ENCODE measurements at regions not wholly inside any gene's neighbourhood (a gene's known extent, or its start where the extent isn't known, plus 50 kb on each side); places are given as distances from the start of the nearest gene placed in this dataset.

- ATAC-seq (no peak), DNase-seq (no peak)
- TF ChIP-seq EZH2phosphoT487 (IDR thresholded peaks at IDR 0.05; ENCODE audit: borderline replicate concordance, low read length) (no peak), CTCF (conservative IDR thresholded peaks at IDR 0.05; ENCODE audit: low read depth, low read length) (no peak), EZH2 (IDR thresholded peaks at IDR 0.05; ENCODE audit: low read length, unreplicated experiment) (no peak)
- ChIA-PET CTCF (no interaction called here), POLR2A (ENCODE audit: unreplicated experiment) (no interaction called here)
- no peaks in the 10 kb centered on the region for H4K20me1 ChIP-seq (ENCODE audit: low read length)
- no peak overlapping the region for H3K4me3 ChIP-seq (ENCODE audit: low read length)
- H3K9ac ChIP-seq (ENCODE audit: low read length) = no peak overlapping the region
- H3K27me3 ChIP-seq (ENCODE audit: low read length) = no peaks in the 10 kb centered on the region
- no peak overlapping the region for H3K4me2 ChIP-seq (ENCODE audit: low read length)
- H3F3A ChIP-seq (ENCODE audit: low read length, unreplicated experiment) = no peaks in the 10 kb centered on the region
- H3K36me3 ChIP-seq (ENCODE audit: low read depth, low read length) = no peaks in the 10 kb centered on the region
- intact Hi-C loops (cut with micrococcal nuclease) = no loop called here
- no peak overlapping the region for H2AFZ ChIP-seq (ENCODE audit: low read length)
- H3K79me2 ChIP-seq (ENCODE audit: low read length) = no peaks in the 10 kb centered on the region
- no peaks in the 10 kb centered on the region for H3K9me3 ChIP-seq (ENCODE audit: low read length)
- no peaks in the 10 kb centered on the region for H3K9me2 ChIP-seq (replicated peaks; ENCODE audit: low read length)
- no peaks in the 10 kb centered on the region for H3K4me1 ChIP-seq (ENCODE audit: insufficient read depth, low read length)
- no TSS peak for BruUV-seq (replicated peaks)
- no peak overlapping the region for H3K27ac ChIP-seq (ENCODE audit: low read length)
Measured at GRCh38 chr4:171524903-171525302, 288.3 kb upstream of the GALNTL6 start.

DNA sequence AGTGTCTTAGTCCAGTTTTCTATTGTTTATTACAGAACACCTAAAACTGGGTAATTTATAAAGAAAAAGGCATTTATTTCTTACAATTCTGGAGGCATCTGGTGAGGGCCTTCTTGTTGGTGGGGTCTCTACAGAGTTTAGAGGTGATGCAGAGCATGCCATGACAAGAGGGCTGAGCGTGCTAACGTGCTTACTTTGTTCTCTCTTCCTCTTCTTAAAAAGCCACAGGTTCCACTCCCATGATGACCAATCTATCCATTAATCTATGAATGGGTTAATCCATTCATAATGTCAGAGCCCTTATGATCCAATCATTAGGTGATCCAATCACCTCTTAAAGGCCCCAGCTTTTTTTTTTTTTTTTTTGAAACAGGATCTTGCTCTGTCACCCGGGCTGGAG is 291.5 kb upstream of the GALNTL6 start:
- H3K9ac ChIP-seq (ENCODE audit: low read length) = no peak overlapping the region
- POLR2A ChIA-PET (ENCODE audit: unreplicated experiment) = no interaction called here

DNA sequence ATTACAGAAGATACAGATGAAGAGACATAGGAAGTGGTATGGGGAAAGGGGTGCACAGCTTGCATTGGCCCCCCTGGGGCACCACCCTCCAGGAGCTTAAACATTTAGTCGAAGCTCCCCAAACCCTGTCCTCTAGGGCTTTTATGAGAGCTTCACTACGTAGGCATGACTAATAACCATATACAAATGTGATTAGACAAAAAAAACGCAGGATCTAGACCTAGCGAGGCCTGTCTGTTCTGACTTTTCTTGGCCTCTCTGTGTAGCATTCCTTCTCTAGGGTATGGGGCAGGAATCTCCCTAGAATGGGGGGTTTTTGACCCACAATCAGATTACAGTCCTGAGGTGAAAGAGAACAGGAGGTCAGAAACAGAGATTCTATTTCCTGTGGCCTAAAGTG is 293.7 kb upstream of the GALNTL6 start:
- CTCF ChIA-PET = no interaction called here
- no TSS peak for BruUV-seq (replicated peaks)
- TF ChIP-seq EZH2phosphoT487 (IDR thresholded peaks at IDR 0.05; ENCODE audit: borderline replicate concordance, low read length) = no peak
- no peak for TF ChIP-seq EZH2 (IDR thresholded peaks at IDR 0.05; ENCODE audit: low read length, unreplicated experiment)
- no peak for TF ChIP-seq CTCF (conservative IDR thresholded peaks at IDR 0.05; ENCODE audit: low read depth, low read length)

More for the DNA sequence above, 291.5 kb upstream of the GALNTL6 start:
- no peak overlapping the region for H3K4me3 ChIP-seq (ENCODE audit: low read length)
- H3K4me2 ChIP-seq (ENCODE audit: low read length) = no peak overlapping the region
- no peaks in the 10 kb centered on the region for H4K20me1 ChIP-seq (ENCODE audit: low read length)
- no TSS peak for BruUV-seq (replicated peaks)
- H3K9me3 ChIP-seq (ENCODE audit: low read length) = no peaks in the 10 kb centered on the region
- no peaks in the 10 kb centered on the region for H3K79me2 ChIP-seq (ENCODE audit: low read length)
- H3K4me1 ChIP-seq (ENCODE audit: insufficient read depth, low read length) = no peaks in the 10 kb centered on the region
- no peaks in the 10 kb centered on the region for H3K9me2 ChIP-seq (replicated peaks; ENCODE audit: low read length)
- TF ChIP-seq CTCF (conservative IDR thresholded peaks at IDR 0.05; ENCODE audit: low read depth, low read length) (no peak), EZH2 (IDR thresholded peaks at IDR 0.05; ENCODE audit: low read length, unreplicated experiment) (no peak), EZH2phosphoT487 (IDR thresholded peaks at IDR 0.05; ENCODE audit: borderline replicate concordance, low read length) (no peak)
- no peaks in the 10 kb centered on the region for H3K36me3 ChIP-seq (ENCODE audit: low read depth, low read length)
- no peak for ATAC-seq
- no peak overlapping the region for H3K27ac ChIP-seq (ENCODE audit: low read length)
- no peaks in the 10 kb centered on the region for H3K27me3 ChIP-seq (ENCODE audit: low read length)
- intact Hi-C loops (cut with micrococcal nuclease) = no loop called here
- CTCF ChIA-PET = no interaction called here
- DNase-seq = no peak
- H2AFZ ChIP-seq (ENCODE audit: low read length) = no peak overlapping the region
- H3F3A ChIP-seq (ENCODE audit: low read length, unreplicated experiment) = no peaks in the 10 kb centered on the region

More for the DNA sequence above, 293.7 kb upstream of the GALNTL6 start:
- Histone ChIP-seq H3K4me2 (ENCODE audit: low read length) (no peak overlapping the region), H3K36me3 (ENCODE audit: low read depth, low read length) (no peaks in the 10 kb centered on the region), H2AFZ (ENCODE audit: low read length) (no peak overlapping the region), H3K27ac (ENCODE audit: low read length) (no peak overlapping the region), H3F3A (ENCODE audit: low read length, unreplicated experiment) (no peaks in the 10 kb centered on the region), H3K4me1 (ENCODE audit: insufficient read depth, low read length) (no peaks in the 10 kb centered on the region), H3K79me2 (ENCODE audit: low read length) (no peaks in the 10 kb centered on the region), H3K9me2 (replicated peaks; ENCODE audit: low read length) (no peaks in the 10 kb centered on the region), H3K27me3 (ENCODE audit: low read length) (no peaks in the 10 kb centered on the region), H4K20me1 (ENCODE audit: low read length) (no peaks in the 10 kb centered on the region), H3K4me3 (ENCODE audit: low read length) (no peak overlapping the region), H3K9ac (ENCODE audit: low read length) (no peak overlapping the region), H3K9me3 (ENCODE audit: low read length) (no peaks in the 10 kb centered on the region)
- POLR2A ChIA-PET (ENCODE audit: unreplicated experiment) = no interaction called here
- DNase-seq (no peak), ATAC-seq (no peak)
- intact Hi-C loops (cut with micrococcal nuclease) = no loop called here
